HEK293 (cell line): ENCODE measurements at regions not wholly inside any gene's neighbourhood (a gene's known extent, or its start where the extent isn't known, plus 50 kb on each side); places are given as distances from the start of the nearest gene placed in this dataset.
A peak's percentile ranks its signal among the peaks of the same experiment; 100 is the strongest.

Experiments
- CTCF ChIA-PET: fragments of 350-600 bp; formaldehyde crosslinking; extraction: SDS; loops from one replicate; lab custom pipeline; 2021; ENCODE audit warnings: antibody characterized with exemption; lab: Yijun Ruan, JAX
- POLR2A ChIA-PET: fragments of 300-600 bp; formaldehyde crosslinking; extraction: SDS; loops from one replicate; lab custom pipeline; 2020; ENCODE audit warnings: antibody characterized with exemption, inconsistent platforms; lab: Yijun Ruan, JAX
- H3K27ac ChIP-seq: fragments of 200-500 bp; sonication (Bioruptor generic); 2 replicates; pipeline ENCODE4 v1.5.1; 2014; ENCODE audit warnings: low read depth, low read length, control low read depth, inconsistent platforms; ENCODE audit errors: extremely low read depth
- H3K36me3 ChIP-seq, 2 experiments: fragments of 200-500 bp in 1 of 2; sonication (Bioruptor generic) in 1 of 2; 1 replicate in 1 of 2; 2 replicates in 1 of 2; pipeline ENCODE4 v1.5.1; 2014 to 2017; ENCODE audit warnings: inconsistent platforms in 2 of 2, low read length in 2 of 2; ENCODE audit not compliant: control insufficient read depth in 2 of 2, insufficient read depth in 1 of 2
- H3K4me1 ChIP-seq: fragments of 200-500 bp; sonication (Bioruptor generic); 2 replicates; pipeline ENCODE4 v1.5.1; 2014; ENCODE audit warnings: mild to moderate bottlenecking, low read length, inconsistent platforms; ENCODE audit not compliant: control insufficient read depth, insufficient read depth
- H3K4me3 ChIP-seq: 2 replicates; pipeline ENCODE4 v1.5.1; 2011; ENCODE audit warnings: low read depth, mild to moderate bottlenecking, control low read depth, low read length, moderate library complexity
- H3K9me3 ChIP-seq: fragments of 200-500 bp; sonication (Bioruptor generic); 2 replicates; pipeline ENCODE4 v1.5.1; 2014; ENCODE audit warnings: low read depth, low read length, inconsistent platforms; ENCODE audit not compliant: control insufficient read depth, insufficient read depth
- FEZF1 ChIP-seq: fragments of 450-650 bp; formaldehyde crosslinking; IDR thresholded peaks from 2 replicates; pipeline ENCODE4 v1.5.1; 2016; ENCODE audit warnings: missing biosample characterization, missing genetic modification characterization
- GLIS1 ChIP-seq: fragments of 450-650 bp; formaldehyde crosslinking; IDR thresholded peaks from 2 replicates; pipeline ENCODE4 v1.5.1; 2016; ENCODE audit warnings: missing biosample characterization, missing genetic modification characterization
- OVOL3 ChIP-seq: fragments of 450-650 bp; formaldehyde crosslinking; IDR thresholded peaks from 2 replicates; pipeline ENCODE4 v1.5.1; 2016; ENCODE audit warnings: missing biosample characterization, missing genetic modification characterization
- PRDM10 ChIP-seq: fragments of 450-650 bp; formaldehyde crosslinking; IDR thresholded peaks from 2 replicates; pipeline ENCODE4 v1.5.1; 2016; ENCODE audit warnings: missing biosample characterization, missing genetic modification characterization
- RBAK ChIP-seq: fragments of 450-650 bp; formaldehyde crosslinking; IDR thresholded peaks from 2 replicates; pipeline ENCODE4 v1.5.1; 2016; ENCODE audit warnings: missing biosample characterization, missing genetic modification characterization
- SP2 ChIP-seq: fragments of 450-650 bp; formaldehyde crosslinking; IDR thresholded peaks from 2 replicates; pipeline ENCODE4 v1.5.1; 2016; ENCODE audit warnings: missing biosample characterization, missing genetic modification characterization
- ZBTB20 ChIP-seq: fragments of 450-650 bp; formaldehyde crosslinking; IDR thresholded peaks from 2 replicates; pipeline ENCODE4 v1.5.1; 2016; ENCODE audit warnings: missing biosample characterization, missing genetic modification characterization
- ZBTB6 ChIP-seq: fragments of 450-650 bp; formaldehyde crosslinking; IDR thresholded peaks from 2 replicates; pipeline ENCODE4 v1.5.1; 2017; ENCODE audit warnings: missing biosample characterization, missing genetic modification characterization
- ZFHX2 ChIP-seq: fragments of 450-650 bp; formaldehyde crosslinking; conservative IDR thresholded peaks from 2 replicates; pipeline ENCODE4 v1.5.1; 2016; ENCODE audit warnings: missing biosample characterization, missing genetic modification characterization
- ZIC2 ChIP-seq: fragments of 450-650 bp; formaldehyde crosslinking; IDR thresholded peaks from 2 replicates; pipeline ENCODE4 v1.5.1; 2016; ENCODE audit warnings: missing biosample characterization, missing genetic modification characterization
- ZNF10 ChIP-seq: fragments of 450-650 bp; formaldehyde crosslinking; IDR thresholded peaks from 2 replicates; pipeline ENCODE4 v1.5.1; 2017; ENCODE audit warnings: missing biosample characterization, missing genetic modification characterization
- ZNF175 ChIP-seq: fragments of 450-650 bp; formaldehyde crosslinking; IDR thresholded peaks from 2 replicates; pipeline ENCODE4 v1.5.1; 2016; ENCODE audit warnings: missing biosample characterization, missing genetic modification characterization
- ZNF221 ChIP-seq: fragments of 450-650 bp; formaldehyde crosslinking; IDR thresholded peaks from 2 replicates; pipeline ENCODE4 v1.5.1; 2017; ENCODE audit warnings: missing biosample characterization, missing genetic modification characterization, borderline replicate concordance
- ZNF223 ChIP-seq: fragments of 450-650 bp; formaldehyde crosslinking; IDR thresholded peaks from 2 replicates; pipeline ENCODE4 v1.5.1; 2016; ENCODE audit warnings: missing biosample characterization, missing genetic modification characterization
- ZNF324 ChIP-seq: fragments of 450-650 bp; formaldehyde crosslinking; IDR thresholded peaks from 2 replicates; pipeline ENCODE4 v1.5.1; 2016; ENCODE audit warnings: missing biosample characterization, missing genetic modification characterization
- ZNF335 ChIP-seq: fragments of 450-650 bp; formaldehyde crosslinking; conservative IDR thresholded peaks from 2 replicates; pipeline ENCODE4 v1.5.1; 2016; ENCODE audit warnings: missing biosample characterization, missing genetic modification characterization
- ZNF391 ChIP-seq: fragments of 450-650 bp; formaldehyde crosslinking; IDR thresholded peaks from 2 replicates; pipeline ENCODE4 v1.5.1; 2016; ENCODE audit warnings: low read depth, missing biosample characterization, missing genetic modification characterization, borderline replicate concordance
- ZNF433 ChIP-seq: fragments of 450-650 bp; formaldehyde crosslinking; IDR thresholded peaks from 2 replicates; pipeline ENCODE4 v1.5.1; 2016; ENCODE audit warnings: missing biosample characterization, missing genetic modification characterization, low read depth
- ZNF48 ChIP-seq: fragments of 450-650 bp; formaldehyde crosslinking; IDR thresholded peaks from 2 replicates; pipeline ENCODE4 v1.5.1; 2016; ENCODE audit warnings: missing biosample characterization, missing genetic modification characterization
- ZNF549 ChIP-seq: fragments of 450-650 bp; IDR thresholded peaks from 2 replicates; pipeline ENCODE4 v1.5.1; 2018; ENCODE audit warnings: missing biosample characterization, missing genetic modification characterization, mild to moderate bottlenecking, inconsistent platforms, moderate library complexity
- ZNF629 ChIP-seq: fragments of 450-650 bp; formaldehyde crosslinking; IDR thresholded peaks from 2 replicates; pipeline ENCODE4 v1.5.1; 2017; ENCODE audit warnings: missing biosample characterization, missing genetic modification characterization
- ZNF645 ChIP-seq: fragments of 450-650 bp; formaldehyde crosslinking; IDR thresholded peaks from 2 replicates; pipeline ENCODE4; 2016; ENCODE audit warnings: missing biosample characterization, missing genetic modification characterization

- TF ChIP-seq PRDM10 (tag by site-specific recombination) (no peak), ZFHX2 (tag by site-specific recombination) (peak; percentile 96), GLIS1 (tag by site-specific recombination) (peak; percentile 74), ZNF335 (tag by site-specific recombination) (no peak), ZNF223 (tag by site-specific recombination) (no peak), ZIC2 (tag by site-specific recombination) (peak; percentile 51)
- TF ChIP-seq, all 188 proteins: peak for 6
Measured at GRCh38 chr5:138661991-138662434, 86.8 kb upstream of the HSPA9 start (continued).

- H3K36me3 ChIP-seq = no peaks in the 10 kb centered on the region
- H3K4me3 ChIP-seq = no peak overlapping the region
- TF ChIP-seq ZNF629 = no peak
- TF ChIP-seq ZBTB20 (tag by site-specific recombination) = no peak
- TF ChIP-seq ZNF549 (tag by site-specific recombination) = no peak
- no peak for TF ChIP-seq RBAK
- no peak for TF ChIP-seq OVOL3
- no peak for TF ChIP-seq ZNF221 (tag by site-specific recombination)
- no peak for TF ChIP-seq ZNF175 (tag by site-specific recombination)
- no peak for TF ChIP-seq ZBTB6 (tag by site-specific recombination)
- TF ChIP-seq ZNF48 (tag by site-specific recombination) = no peak
- TF ChIP-seq ZNF324 = no peak
- TF ChIP-seq, all 188 proteins: peak for 0
- POLR2A ChIA-PET = no interaction called here
- Histone ChIP-seq H3K9me3 (no peaks in the 10 kb centered on the region), H3K4me1 (no peaks in the 10 kb centered on the region), H3K27ac (no peak overlapping the region)
- CTCF ChIA-PET = interaction anchor here (0.8 kb wide), 1 partner anchor 339 kb away, joined by 3 read pairs; no protein-coding TSS in a partner anchor
Measured at GRCh38 chr5:138661291-138661960, 86.2 kb upstream of the HSPA9 start.

GRCh38 chr5:138660051-138660572 lies 84.9 kb upstream of the HSPA9 start:
- no peaks in the 10 kb centered on the region for H3K36me3 ChIP-seq
- ChIA-PET CTCF (no interaction called here), POLR2A (no interaction called here)
- no peaks in the 10 kb centered on the region for H3K4me1 ChIP-seq
- no peak overlapping the region for H3K4me3 ChIP-seq
- TF ChIP-seq SP2 (tag by site-specific recombination) (no peak), FEZF1 (tag by site-specific recombination) (peak; percentile 41; the same call in 1 of the 2 replicates), ZNF433 (tag by site-specific recombination) (no peak), ZNF645 (tag by site-specific recombination) (no peak), ZNF391 (tag by site-specific recombination) (no peak), ZNF10 (tag by site-specific recombination) (no peak)
- no peak overlapping the region for H3K27ac ChIP-seq
- H3K9me3 ChIP-seq = no peaks in the 10 kb centered on the region
